GM10248 (cell line): ENCODE measurements at regions not wholly inside any gene's neighbourhood (a gene's known extent, or its start where the extent isn't known, plus 50 kb on each side); places are given as distances from the start of the nearest gene placed in this dataset.

Experiments
- CTCF ChIA-PET: fragments of 300-600 bp; sonication (Branson Sonifier 250); formaldehyde crosslinking; extraction: SDS; loops from one replicate; lab custom pipeline; 2021; ENCODE audit warnings: antibody characterized with exemption; lab: Yijun Ruan, JAX
- POLR2A ChIA-PET: fragments of 350-650 bp; sonication (Branson Sonifier 250); formaldehyde crosslinking; extraction: SDS; loops from one replicate; lab custom pipeline; 2020; ENCODE audit warnings: antibody characterized with exemption; lab: Yijun Ruan, JAX
- DNase-seq: peaks from one replicate; pipeline ENCODE4 v3.0.0; 2012; ENCODE audit errors: extremely low spot score
- CTCF ChIP-seq: IDR thresholded peaks from 2 replicates; pipeline ENCODE4 v1.5.1; 2012; ENCODE audit warnings: mild to moderate bottlenecking, low read depth; ENCODE audit errors: extremely low read depth, missing control alignments, control extremely low read depth

GRCh38 chr21:41622831-41623548 is 115.0 kb upstream of the TMPRSS2 start:
- CTCF ChIA-PET = interaction anchor here (0.7 to 3.6 kb wide), 3 partner anchors 11 to 53 kb away, joined by 3 to 12 read pairs (median 3); no protein-coding TSS in a partner anchor
- POLR2A ChIA-PET = no interaction called here
- no peak for DNase-seq
- TF ChIP-seq CTCF = no peak

GRCh38 chr21:41622201-41622600 is 114.2 kb upstream of the TMPRSS2 start:
- ChIA-PET POLR2A (no interaction called here), CTCF (interaction anchor here (1.1 to 3.6 kb wide), 2 partner anchors 10 to 22 kb away, joined by 3 to 12 read pairs; no protein-coding TSS in a partner anchor)
- DNase-seq = no peak
- TF ChIP-seq CTCF = no peak

GRCh38 chr21:41621513-41621912 is 113.6 kb upstream of the TMPRSS2 start:
- ChIA-PET POLR2A (no interaction called here), CTCF (interaction anchor here (3.6 kb wide), 1 partner anchor 9 kb away, joined by 12 read pairs; no protein-coding TSS in a partner anchor)
- no peak for TF ChIP-seq CTCF
- DNase-seq = no peak

- ChIA-PET CTCF (interaction anchor here (1.0 to 3.6 kb wide), 2 partner anchors 9 to 11 kb away, joined by 3 to 12 read pairs; no protein-coding TSS in a partner anchor), POLR2A (no interaction called here)
- TF ChIP-seq CTCF = no peak
- DNase-seq = no peak
These were observed 113.0 kb upstream of the TMPRSS2 start for GRCh38 chr21:41620982-41621381.

GRCh38 chr21:41620541-41620940 is 112.6 kb upstream of the TMPRSS2 start:
- ChIA-PET POLR2A (no interaction called here), CTCF (interaction anchor here (1.0 to 3.6 kb wide), 2 partner anchors 8 to 11 kb away, joined by 3 to 12 read pairs; no protein-coding TSS in a partner anchor)
- TF ChIP-seq CTCF = no peak
- no peak for DNase-seq

- CTCF ChIA-PET = interaction anchor here (1.8 kb wide), 1 partner anchor 502 kb away, joined by 5 read pairs; no protein-coding TSS in a partner anchor
- DNase-seq = no peak
- no peak for TF ChIP-seq CTCF
- POLR2A ChIA-PET = no interaction called here
These were observed 108.2 kb upstream of the TMPRSS2 start for GRCh38 chr21:41616031-41616591.
